ENCODE measurements at regions not wholly inside any gene's neighbourhood (a gene's known extent, or its start where the extent isn't known, plus 50 kb on each side); places are given as distances from the start of the nearest gene placed in this dataset.
"Not testable (repeated sequence)": the region's sequence is repeated elsewhere in the genome, so short reads cannot be mapped to it uniquely, and the experiment has no call there.

GRCh38 chr18:41899535-41899934, 55.5 kb upstream of the PIK3C3 start:
- no peak for DNase-seq (ENCODE audit: low spot score)

GRCh38 chr18:41893432-41893831, 61.6 kb upstream of the PIK3C3 start:
- DNase-seq (ENCODE audit: low spot score) = no peak

GRCh38 chr18:41887100-41887499, 67.9 kb upstream of the PIK3C3 start:
- DNase-seq (ENCODE audit: low spot score) = no peak

- no peak for DNase-seq (ENCODE audit: low spot score)
These were observed 68.8 kb upstream of the PIK3C3 start for GRCh38 chr18:41886126-41886807.

- DNase-seq (ENCODE audit: low spot score) = peak; percentile 59
These were observed 73.7 kb upstream of the PIK3C3 start for GRCh38 chr18:41881285-41881684.

- no peak for DNase-seq (ENCODE audit: low spot score)
These were observed 75.8 kb upstream of the PIK3C3 start for GRCh38 chr18:41879256-41879655.

GRCh38 chr18:41875094-41875780, 79.8 kb upstream of the PIK3C3 start:
- no peak for DNase-seq (ENCODE audit: low spot score)

- DNase-seq (ENCODE audit: low spot score) = no peak
These were observed 81.3 kb upstream of the PIK3C3 start for GRCh38 chr18:41873730-41874129.

- DNase-seq (ENCODE audit: low spot score) = no peak
These were observed 82.8 kb upstream of the PIK3C3 start for GRCh38 chr18:41872206-41872605.

GRCh38 chr18:41871229-41872000, 83.6 kb upstream of the PIK3C3 start:
- no peak for DNase-seq (ENCODE audit: low spot score)

- DNase-seq (ENCODE audit: low spot score) = no peak
These were observed 84.2 kb upstream of the PIK3C3 start for GRCh38 chr18:41870817-41871216.

GRCh38 chr18:41870191-41870590, 84.8 kb upstream of the PIK3C3 start:
- DNase-seq (ENCODE audit: low spot score) = no peak

GRCh38 chr18:41865796-41866195, 89.2 kb upstream of the PIK3C3 start:
- not testable (repeated sequence) for DNase-seq (ENCODE audit: low spot score)

- no peak for DNase-seq (ENCODE audit: low spot score)
These were observed 90.8 kb upstream of the PIK3C3 start for GRCh38 chr18:41864216-41864615.

- no peak for DNase-seq (ENCODE audit: low spot score)
These were observed 92.1 kb upstream of the PIK3C3 start for GRCh38 chr18:41862921-41863320.

GRCh38 chr18:41860987-41861386, 94.0 kb upstream of the PIK3C3 start:
- no peak for DNase-seq (ENCODE audit: low spot score)

- peak; percentile 22 for DNase-seq (ENCODE audit: low spot score)
These were observed 96.1 kb upstream of the PIK3C3 start for GRCh38 chr18:41858761-41859555.

GRCh38 chr18:41853280-41853679, 101.8 kb upstream of the PIK3C3 start:
- no peak for DNase-seq (ENCODE audit: low spot score)

- no peak for DNase-seq (ENCODE audit: low spot score)
These were observed 104.3 kb upstream of the PIK3C3 start for GRCh38 chr18:41850781-41851180.

- no peak for DNase-seq (ENCODE audit: low spot score)
These were observed 105.4 kb upstream of the PIK3C3 start for GRCh38 chr18:41849632-41850031.

GRCh38 chr18:41845563-41845962, 109.5 kb upstream of the PIK3C3 start:
- no peak for DNase-seq (ENCODE audit: low spot score)

GRCh38 chr18:41842886-41843285, 112.1 kb upstream of the PIK3C3 start:
- DNase-seq (ENCODE audit: low spot score) = no peak

Measured in AG08395 (cell line).